ENCODE measurements at regions not wholly inside any gene's neighbourhood (a gene's known extent, or its start where the extent isn't known, plus 50 kb on each side); places are given as distances from the start of the nearest gene placed in this dataset.

DNA sequence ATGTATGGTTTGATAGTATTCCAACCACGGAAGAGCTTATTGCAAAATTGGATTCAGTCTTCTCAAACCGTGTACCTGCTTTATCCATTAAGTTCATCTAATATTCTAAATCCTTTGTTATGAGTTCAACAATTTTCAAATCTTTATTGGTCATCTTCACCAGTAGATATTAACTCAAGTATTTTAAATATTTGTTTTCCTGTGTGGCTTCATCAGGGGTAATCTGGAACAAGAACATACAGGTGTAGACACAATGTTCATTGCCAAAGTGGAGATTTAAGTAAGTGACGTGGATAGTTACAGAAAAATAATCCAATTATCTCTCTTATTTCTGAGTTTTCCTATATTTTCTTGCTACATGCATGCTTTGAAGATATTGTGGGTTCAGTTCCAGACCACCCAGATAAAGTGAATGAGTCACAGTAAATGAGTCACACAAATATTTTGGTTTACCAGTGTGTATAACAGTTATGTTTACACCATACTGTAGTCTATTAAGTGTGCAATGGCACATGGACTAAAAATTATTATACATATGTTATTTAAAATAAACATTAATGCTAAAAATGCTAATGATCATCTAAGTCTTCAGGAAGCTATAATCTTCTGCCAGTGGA, 429.0 kb upstream of the POT1 start:
- TF ChIP-seq, protein P1, sequence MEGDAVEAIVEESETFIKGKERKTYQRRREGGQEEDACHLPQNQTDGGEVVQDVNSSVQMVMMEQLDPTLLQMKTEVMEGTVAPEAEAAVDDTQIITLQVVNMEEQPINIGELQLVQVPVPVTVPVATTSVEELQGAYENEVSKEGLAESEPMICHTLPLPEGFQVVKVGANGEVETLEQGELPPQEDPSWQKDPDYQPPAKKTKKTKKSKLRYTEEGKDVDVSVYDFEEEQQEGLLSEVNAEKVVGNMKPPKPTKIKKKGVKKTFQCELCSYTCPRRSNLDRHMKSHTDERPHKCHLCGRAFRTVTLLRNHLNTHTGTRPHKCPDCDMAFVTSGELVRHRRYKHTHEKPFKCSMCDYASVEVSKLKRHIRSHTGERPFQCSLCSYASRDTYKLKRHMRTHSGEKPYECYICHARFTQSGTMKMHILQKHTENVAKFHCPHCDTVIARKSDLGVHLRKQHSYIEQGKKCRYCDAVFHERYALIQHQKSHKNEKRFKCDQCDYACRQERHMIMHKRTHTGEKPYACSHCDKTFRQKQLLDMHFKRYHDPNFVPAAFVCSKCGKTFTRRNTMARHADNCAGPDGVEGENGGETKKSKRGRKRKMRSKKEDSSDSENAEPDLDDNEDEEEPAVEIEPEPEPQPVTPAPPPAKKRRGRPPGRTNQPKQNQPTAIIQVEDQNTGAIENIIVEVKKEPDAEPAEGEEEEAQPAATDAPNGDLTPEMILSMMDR (IDR thresholded peaks at IDR 0.05 in 8 of 11, conservative IDR thresholded peaks at IDR 0.05 in 3 of 11), result no peak
- TF ChIP-seq POLR2A (IDR thresholded peaks at IDR 0.05), result no peak

All from spleen (tissue), 7 donors.